ENCODE measurements at regions not wholly inside any gene's neighbourhood (a gene's known extent, or its start where the extent isn't known, plus 50 kb on each side); places are given as distances from the start of the nearest gene placed in this dataset.

- no peak overlapping the region for H2AFZ ChIP-seq (ENCODE audit: low read depth, low read length)
- H3K27me3 ChIP-seq (ENCODE audit: low read depth, low read length), result no peaks in the 10 kb centered on the region
- no peak overlapping the region for H3K4me3 ChIP-seq (ENCODE audit: low read length)
- H4K20me1 ChIP-seq (ENCODE audit: insufficient read depth, low read length), result no peaks in the 10 kb centered on the region
- no peaks in the 10 kb centered on the region for H3K36me3 ChIP-seq (replicated peaks; ENCODE audit: low read depth, low read length)
- H3K4me2 ChIP-seq (ENCODE audit: low read length), result no peak overlapping the region
- no peak overlapping the region for H3K27ac ChIP-seq (ENCODE audit: low read length)
- no peaks in the 10 kb centered on the region for H3K79me2 ChIP-seq (ENCODE audit: low read length)
- H3K9ac ChIP-seq (ENCODE audit: low read length), result no peak overlapping the region
- no peak for TF ChIP-seq CTCF (IDR thresholded peaks at IDR 0.05; ENCODE audit: low read depth, low read length)
- no peak for TF ChIP-seq EZH2phosphoT487 (IDR thresholded peaks at IDR 0.05; ENCODE audit: low read depth)
- no peaks in the 10 kb centered on the region for H3K4me1 ChIP-seq (ENCODE audit: low read length)
- H3K9me3 ChIP-seq (ENCODE audit: insufficient read depth, low read length), result no peaks in the 10 kb centered on the region
Measured at GRCh38 chr14:56918849-56919574, 108.7 kb upstream of the OTX2 start.

DNA sequence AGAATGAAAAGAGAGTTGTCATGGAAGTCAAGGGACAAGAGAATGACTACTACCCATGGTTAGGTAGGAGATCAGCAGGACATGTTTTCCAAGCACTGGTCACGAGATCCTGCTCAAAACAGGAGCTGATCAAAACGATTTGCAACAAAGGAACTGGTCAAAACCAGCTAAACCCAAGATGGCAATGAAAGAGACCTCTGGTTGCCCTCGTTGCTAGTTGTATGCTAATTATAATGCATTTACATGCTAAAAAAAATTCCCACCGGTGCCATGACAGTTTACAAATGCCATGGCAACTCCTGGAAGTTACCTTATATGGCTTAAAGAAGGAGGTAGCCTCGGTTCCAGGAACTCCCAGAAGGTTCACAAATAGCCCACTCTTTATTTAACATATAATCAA is 95.0 kb upstream of the OTX2 start:
- Histone ChIP-seq H3K79me2 (ENCODE audit: low read length) (no peaks in the 10 kb centered on the region), H3K4me2 (ENCODE audit: low read length) (no peak overlapping the region), H3K4me1 (ENCODE audit: low read length) (no peaks in the 10 kb centered on the region), H3K36me3 (replicated peaks; ENCODE audit: low read depth, low read length) (no peaks in the 10 kb centered on the region), H3K9me3 (ENCODE audit: insufficient read depth, low read length) (no peaks in the 10 kb centered on the region), H3K9ac (ENCODE audit: low read length) (no peak overlapping the region), H2AFZ (ENCODE audit: low read depth, low read length) (no peak overlapping the region), H3K27ac (ENCODE audit: low read length) (no peak overlapping the region), H4K20me1 (ENCODE audit: insufficient read depth, low read length) (no peaks in the 10 kb centered on the region), H3K27me3 (ENCODE audit: low read depth, low read length) (peaks cover 17% of the 10 kb centered on the region), H3K4me3 (ENCODE audit: low read length) (no peak overlapping the region)
- TF ChIP-seq CTCF (IDR thresholded peaks at IDR 0.05; ENCODE audit: low read depth, low read length) (no peak), EZH2phosphoT487 (IDR thresholded peaks at IDR 0.05; ENCODE audit: low read depth) (no peak)

DNA sequence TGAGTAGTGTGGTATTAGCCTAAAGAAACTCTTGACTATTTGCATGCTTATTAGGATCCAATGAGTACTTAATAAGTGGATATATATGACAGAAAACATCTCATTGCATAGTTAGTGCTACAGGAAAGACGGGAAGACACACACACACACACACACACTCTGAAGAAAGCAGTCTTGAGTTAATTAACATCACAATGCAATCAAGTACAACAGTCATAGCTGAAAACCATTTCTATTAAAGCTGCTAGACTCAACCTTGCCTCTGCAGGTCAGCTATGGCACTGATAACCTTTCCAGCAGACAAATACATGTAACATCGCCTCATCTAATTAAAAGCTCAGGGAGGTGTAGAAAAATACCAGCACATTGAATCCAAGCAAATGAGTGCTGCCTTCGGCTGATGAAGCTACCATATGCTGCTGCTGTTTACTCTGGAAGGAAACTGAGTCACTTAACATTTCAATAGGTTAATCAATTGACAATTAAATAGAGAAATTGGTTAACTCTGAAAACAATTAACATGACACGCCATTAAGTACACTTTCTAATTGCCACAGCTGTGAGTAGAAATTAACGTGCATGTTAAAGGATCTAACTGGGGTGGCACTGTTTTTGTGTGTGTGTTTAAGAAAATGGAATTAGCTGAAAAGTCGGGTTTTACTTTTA is 93.2 kb upstream of the OTX2 start:
- no peaks in the 10 kb centered on the region for H3K36me3 ChIP-seq (replicated peaks; ENCODE audit: low read depth, low read length)
- H4K20me1 ChIP-seq (ENCODE audit: insufficient read depth, low read length), result no peaks in the 10 kb centered on the region
- no peak overlapping the region for H3K27ac ChIP-seq (ENCODE audit: low read length)
- H3K79me2 ChIP-seq (ENCODE audit: low read length), result no peaks in the 10 kb centered on the region
- H3K4me3 ChIP-seq (ENCODE audit: low read length), result no peak overlapping the region
- no peaks in the 10 kb centered on the region for H3K9me3 ChIP-seq (ENCODE audit: insufficient read depth, low read length)
- no peak overlapping the region for H3K9ac ChIP-seq (ENCODE audit: low read length)
- no peaks in the 10 kb centered on the region for H3K4me1 ChIP-seq (ENCODE audit: low read length)
- no peak for TF ChIP-seq CTCF (IDR thresholded peaks at IDR 0.05; ENCODE audit: low read depth, low read length)
- no peak for TF ChIP-seq EZH2phosphoT487 (IDR thresholded peaks at IDR 0.05; ENCODE audit: low read depth)
- peaks cover 17% of the 10 kb centered on the region for H3K27me3 ChIP-seq (ENCODE audit: low read depth, low read length)
- no peak overlapping the region for H2AFZ ChIP-seq (ENCODE audit: low read depth, low read length)
- no peak overlapping the region for H3K4me2 ChIP-seq (ENCODE audit: low read length)

- Histone ChIP-seq H3K27me3 (ENCODE audit: low read depth, low read length) (peaks cover 17% of the 10 kb centered on the region), H3K79me2 (ENCODE audit: low read length) (no peaks in the 10 kb centered on the region), H2AFZ (ENCODE audit: low read depth, low read length) (no peak overlapping the region), H3K36me3 (replicated peaks; ENCODE audit: low read depth, low read length) (no peaks in the 10 kb centered on the region), H3K9me3 (ENCODE audit: insufficient read depth, low read length) (no peaks in the 10 kb centered on the region), H3K27ac (ENCODE audit: low read length) (no peak overlapping the region), H3K9ac (ENCODE audit: low read length) (no peak overlapping the region), H3K4me3 (ENCODE audit: low read length) (no peak overlapping the region), H3K4me1 (ENCODE audit: low read length) (no peaks in the 10 kb centered on the region), H3K4me2 (ENCODE audit: low read length) (no peak overlapping the region), H4K20me1 (ENCODE audit: insufficient read depth, low read length) (no peaks in the 10 kb centered on the region)
- TF ChIP-seq CTCF (IDR thresholded peaks at IDR 0.05; ENCODE audit: low read depth, low read length) (no peak), EZH2phosphoT487 (IDR thresholded peaks at IDR 0.05; ENCODE audit: low read depth) (no peak)
Measured at GRCh38 chr14:56902385-56902784, 92.1 kb upstream of the OTX2 start.

All from OCI-LY3 (cell line).